Esophagus squamous epithelium (tissue), 5 donors: ENCODE measurements at regions not wholly inside any gene's neighbourhood (a gene's known extent, or its start where the extent isn't known, plus 50 kb on each side); places are given as distances from the start of the nearest gene placed in this dataset.
"Not testable (repeated sequence)": the region's sequence is repeated elsewhere in the genome, so short reads cannot be mapped to it uniquely, and the experiment has no call there.

Experiments used
- DNase-seq: peaks from one replicate; lab custom pipeline; 2025; lab: John Stamatoyannopoulos, UW
- H3K27ac ChIP-seq, 4 donors: fragments of 200-600 bp; sonication (generic); one replicate each; pipeline ENCODE4 v1.5.1; 2016 to 2019; ENCODE audit warnings: mild to moderate bottlenecking in 1 of 4
- H3K27me3 ChIP-seq, 4 donors: fragments of 200-600 bp; sonication (generic); 1 replicate in 3 of 4; 2 replicates in 1 of 4; pipeline versions ENCODE4 v1.5.1 to v1.6.0; 2017 to 2021; ENCODE audit warnings: antibody characterized with exemption in 1 of 4
- H3K36me3 ChIP-seq, 3 donors: fragments of 200-600 bp; sonication (generic); one replicate each; pipeline ENCODE4 v1.5.1; 2016 to 2019
- H3K4me1 ChIP-seq, 3 donors: fragments of 200-600 bp; sonication (generic); one replicate each; pipeline ENCODE4 v1.5.1; 2017 to 2019
- H3K4me3 ChIP-seq, 4 donors: fragments of 200-600 bp; sonication (generic); 1 replicate in 3 of 4; 2 replicates in 1 of 4; pipeline ENCODE4 v1.5.1; 2016 to 2019; ENCODE audit warnings: mild to moderate bottlenecking in 2 of 4, moderate library complexity in 1 of 4
- H3K9me3 ChIP-seq, 3 donors: fragments of 200-600 bp; sonication (generic); one replicate each; pipeline ENCODE4 v1.5.1; 2016 to 2019
- POLR2A ChIP-seq, 4 donors: fragments of 450-650 bp; IDR thresholded peaks; one replicate each; pipeline ENCODE4 v1.6.1; 2017; ENCODE audit warnings: antibody characterized with exemption in 4 of 4, mild to moderate bottlenecking in 4 of 4, moderate library complexity in 3 of 4
- WGBS, 2 donors: methylation state at CpG; one replicate each; pipeline ENCODE4 v1.1.5; 2018; 5-methylcytosine and 5-hydroxymethylcytosine counted together
- intact Hi-C: fragments of 100-400 bp; cut with DNase I; formaldehyde crosslinking; loops from one replicate; pipeline ENCODE4 v1.15.0; 2022
- TF ChIP-seq, protein P1 (sequence below), 6 experiments: fragments of 450-650 bp in 4 of 6; fragments of 200-600 bp in 2 of 6; sonication (generic) in 2 of 6; IDR thresholded peaks; one replicate each; pipeline ENCODE4 v1.5.1; 2016 to 2019; ENCODE audit warnings: antibody characterized with exemption in 6 of 6, mild to moderate bottlenecking in 4 of 6, moderate library complexity in 4 of 6
- donor health status: DM: yes; HTN: yes; CAD: no.

DNA sequence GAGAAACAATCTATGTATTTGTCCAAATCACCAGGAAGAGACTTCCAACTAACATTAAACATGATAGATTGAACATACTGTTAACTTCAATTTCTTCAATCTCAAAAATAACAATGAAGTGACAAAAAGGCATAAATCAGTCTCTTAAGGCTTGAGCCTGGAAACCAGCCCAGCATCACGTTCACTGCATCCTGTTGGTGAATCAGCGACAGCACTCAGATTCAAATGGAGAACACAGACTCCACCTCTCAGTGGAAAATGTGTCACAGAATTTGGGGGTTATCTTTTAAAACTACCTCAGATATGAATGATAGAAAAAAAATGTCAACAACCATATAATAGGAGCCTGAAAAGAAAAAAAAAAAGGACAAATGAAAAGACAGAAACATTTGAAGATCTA is 212.0 kb downstream of the MINAR1 start:
- no peak for TF ChIP-seq POLR2A (IDR thresholded peaks at IDR 0.05)
- TF ChIP-seq, protein P1, sequence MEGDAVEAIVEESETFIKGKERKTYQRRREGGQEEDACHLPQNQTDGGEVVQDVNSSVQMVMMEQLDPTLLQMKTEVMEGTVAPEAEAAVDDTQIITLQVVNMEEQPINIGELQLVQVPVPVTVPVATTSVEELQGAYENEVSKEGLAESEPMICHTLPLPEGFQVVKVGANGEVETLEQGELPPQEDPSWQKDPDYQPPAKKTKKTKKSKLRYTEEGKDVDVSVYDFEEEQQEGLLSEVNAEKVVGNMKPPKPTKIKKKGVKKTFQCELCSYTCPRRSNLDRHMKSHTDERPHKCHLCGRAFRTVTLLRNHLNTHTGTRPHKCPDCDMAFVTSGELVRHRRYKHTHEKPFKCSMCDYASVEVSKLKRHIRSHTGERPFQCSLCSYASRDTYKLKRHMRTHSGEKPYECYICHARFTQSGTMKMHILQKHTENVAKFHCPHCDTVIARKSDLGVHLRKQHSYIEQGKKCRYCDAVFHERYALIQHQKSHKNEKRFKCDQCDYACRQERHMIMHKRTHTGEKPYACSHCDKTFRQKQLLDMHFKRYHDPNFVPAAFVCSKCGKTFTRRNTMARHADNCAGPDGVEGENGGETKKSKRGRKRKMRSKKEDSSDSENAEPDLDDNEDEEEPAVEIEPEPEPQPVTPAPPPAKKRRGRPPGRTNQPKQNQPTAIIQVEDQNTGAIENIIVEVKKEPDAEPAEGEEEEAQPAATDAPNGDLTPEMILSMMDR (IDR thresholded peaks at IDR 0.05) = no peak
- H3K9me3 ChIP-seq = no peaks in the 10 kb centered on the region
- 24 to 36% methylated on average over 2 of the region's 2 CpGs for WGBS, 2 donors
- H3K27me3 ChIP-seq = no peaks in the 10 kb centered on the region
- no peaks in the 10 kb centered on the region for H3K36me3 ChIP-seq
- intact Hi-C loops = no loop called here
- no peaks in the 10 kb centered on the region for H3K4me1 ChIP-seq
- no peak for DNase-seq
- no peak overlapping the region for H3K27ac ChIP-seq
- H3K4me3 ChIP-seq = no peak overlapping the region

DNA sequence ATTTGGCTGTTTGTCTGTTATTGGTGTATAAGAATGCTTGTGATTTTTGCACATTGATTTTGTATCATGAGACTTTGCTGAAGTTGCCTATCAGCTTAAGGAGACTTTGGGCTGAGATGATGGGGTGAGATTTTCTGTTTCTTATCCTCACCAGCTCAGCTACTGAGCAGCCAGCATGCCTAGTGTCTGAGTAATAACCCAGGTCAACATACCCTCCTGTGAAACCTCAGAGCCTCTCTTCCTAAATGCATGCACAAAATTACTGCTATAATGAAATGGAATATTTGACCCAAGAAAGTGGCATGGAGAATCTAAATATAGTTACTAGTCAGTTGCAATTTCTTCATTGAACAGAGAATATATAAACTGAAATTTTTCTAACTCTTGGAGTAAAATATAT is 220.8 kb downstream of the MINAR1 start:
- H3K9me3 ChIP-seq, intact Hi-C loops, H3K4me3 ChIP-seq, DNase-seq, H3K4me1 ChIP-seq, H3K27ac ChIP-seq, H3K36me3 ChIP-seq, H3K27me3 ChIP-seq: not testable (repeated sequence)

DNA sequence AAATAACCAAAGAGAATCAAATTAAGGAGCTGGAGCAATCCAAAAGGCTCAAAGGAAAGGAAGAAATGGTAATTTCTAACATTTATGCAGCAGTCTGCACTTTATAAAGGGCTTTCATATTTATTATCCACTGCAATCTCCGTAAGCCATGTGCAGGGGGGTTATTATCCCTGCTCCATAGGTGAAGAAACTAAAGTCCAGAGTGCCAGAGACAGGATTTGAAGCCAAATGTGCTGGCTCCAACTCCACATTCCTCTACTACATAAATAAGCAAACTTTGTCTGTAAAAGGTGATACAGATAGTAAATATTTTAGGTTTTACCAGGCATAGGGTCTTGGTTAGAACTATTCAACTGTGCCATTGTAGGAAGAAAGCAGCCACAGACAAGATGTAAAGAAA is 221.4 kb downstream of the MINAR1 start:
- DNase-seq = no peak
- peaks cover 0 to 5% (median 0%) of the 10 kb centered on the region in 4 donors for H3K27me3 ChIP-seq
- H3K36me3 ChIP-seq = no peaks in the 10 kb centered on the region
- intact Hi-C loops = no loop called here
- H3K9me3 ChIP-seq = no peaks in the 10 kb centered on the region
- TF ChIP-seq, protein P1 (IDR thresholded peaks at IDR 0.05) = no peak
- no peak for TF ChIP-seq POLR2A (IDR thresholded peaks at IDR 0.05)
- WGBS, 2 donors = 10 to 33% methylated on average over 1 of the region's 1 CpG
- no peaks in the 10 kb centered on the region for H3K4me1 ChIP-seq
- H3K27ac ChIP-seq = no peak overlapping the region
- no peak overlapping the region for H3K4me3 ChIP-seq

DNA sequence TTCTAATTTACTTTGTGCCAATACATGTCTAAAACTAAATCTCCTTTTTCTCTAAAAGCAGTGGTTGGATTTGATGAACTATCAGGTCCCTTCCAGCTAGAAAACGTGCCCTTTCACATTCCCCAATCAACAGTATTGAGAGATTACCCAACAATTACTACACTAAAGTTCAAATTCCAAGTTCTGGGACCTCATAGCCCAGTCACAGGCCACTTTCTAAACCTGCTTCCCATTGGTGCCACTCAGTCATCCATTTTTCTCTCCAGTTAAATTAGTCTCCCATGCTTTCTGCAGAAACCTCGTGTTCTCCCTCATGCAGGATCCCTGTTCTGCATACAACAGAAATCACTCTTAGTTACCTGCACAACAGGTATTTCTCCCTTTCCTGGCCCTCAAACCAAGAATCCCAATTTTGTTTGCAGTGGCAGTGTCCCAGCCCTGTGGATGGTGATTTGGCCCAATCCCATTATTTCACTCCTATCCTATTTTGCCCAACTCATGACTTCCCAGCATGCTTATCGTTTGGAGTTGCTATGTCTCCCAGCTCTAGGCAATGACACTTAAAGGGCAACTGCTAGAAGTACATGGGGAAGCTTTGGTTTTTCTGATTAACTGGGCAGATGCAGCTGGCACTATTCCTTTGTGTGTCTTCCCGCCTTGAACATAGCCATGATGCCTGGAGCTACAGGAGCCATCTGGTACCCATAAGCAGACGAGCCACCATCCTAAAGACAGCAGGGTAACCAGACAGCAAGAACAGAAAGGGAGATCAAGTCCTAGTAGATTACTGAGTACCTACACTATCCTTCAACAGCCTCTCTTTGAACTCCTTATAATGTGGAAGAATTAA is 224.2 kb downstream of the MINAR1 start:
- H3K4me1 ChIP-seq = no peaks in the 10 kb centered on the region
- no peak overlapping the region for H3K27ac ChIP-seq
- H3K4me3 ChIP-seq = no peak overlapping the region
- peaks cover 0 to 5% (median 0%) of the 10 kb centered on the region in 4 donors for H3K27me3 ChIP-seq
- H3K9me3 ChIP-seq = no peaks in the 10 kb centered on the region
- DNase-seq = no peak
- intact Hi-C loops = no loop called here
- 47 to 56% methylated on average over 5 of the region's 5 CpGs for WGBS, 2 donors
- TF ChIP-seq, protein P1 (IDR thresholded peaks at IDR 0.05) = no peak
- TF ChIP-seq POLR2A (IDR thresholded peaks at IDR 0.05) = no peak
- H3K36me3 ChIP-seq = no peaks in the 10 kb centered on the region

DNA sequence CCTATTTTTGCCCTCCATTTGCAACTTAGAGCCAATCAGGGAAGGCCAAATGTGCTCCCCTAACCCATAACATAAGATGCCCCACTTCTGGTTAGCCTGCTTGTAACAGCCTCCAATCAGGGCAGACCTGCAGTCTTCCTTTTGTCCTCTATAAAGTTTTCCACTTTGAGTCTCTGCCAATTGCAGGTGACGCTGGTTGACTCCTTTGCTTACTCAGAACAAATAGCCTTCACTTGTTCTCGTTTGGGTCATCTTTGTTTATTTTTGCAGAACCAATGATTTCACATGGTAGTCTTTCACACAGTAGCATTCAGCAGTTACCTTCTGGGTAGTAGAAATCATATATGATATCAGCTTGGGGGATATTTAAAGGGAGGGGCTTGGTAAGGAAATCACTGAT is 225.6 kb downstream of the MINAR1 start:
- Histone ChIP-seq H3K9me3 (no peaks in the 10 kb centered on the region), H3K4me1 (no peaks in the 10 kb centered on the region), H3K36me3 (no peaks in the 10 kb centered on the region), H3K4me3 (no peak overlapping the region), H3K27ac (no peak overlapping the region), H3K27me3 (peaks cover 0 to 5% (median 0%) of the 10 kb centered on the region in 4 donors)
- no peak for DNase-seq
- intact Hi-C loops = no loop called here
- 20 to 28% methylated on average over 2 of the region's 2 CpGs for WGBS, 2 donors
- TF ChIP-seq, protein P1 (IDR thresholded peaks at IDR 0.05) = no peak
- TF ChIP-seq POLR2A (IDR thresholded peaks at IDR 0.05) = no peak
